ENCODE measurements at regions not wholly inside any gene's neighbourhood (a gene's known extent, or its start where the extent isn't known, plus 50 kb on each side); places are given as distances from the start of the nearest gene placed in this dataset.

GRCh38 chr9:11697126-11697525, 996.1 kb upstream of the TYRP1 start:
- TF ChIP-seq CTCF (IDR thresholded peaks at IDR 0.05) (no peak), POLR2A (IDR thresholded peaks at IDR 0.05) (no peak), POLR2AphosphoS5 (IDR thresholded peaks at IDR 0.05; ENCODE audit: insufficient read depth in 1 of 2, low read depth in 1 of 2) (no peak)

All from vagina (tissue), 2 donors.